ENCODE measurements at regions not wholly inside any gene's neighbourhood (a gene's known extent, or its start where the extent isn't known, plus 50 kb on each side); places are given as distances from the start of the nearest gene placed in this dataset.

GRCh38 chr12:4203772-4204376, 69.7 kb upstream of the CCND2 start (continued):
- TF ChIP-seq ZBTB46 (CRISPR knock-in tag; IDR thresholded peaks at IDR 0.05; ENCODE audit: borderline replicate concordance) (no peak), CREB3 (CRISPR knock-in tag; IDR thresholded peaks at IDR 0.05) (no peak), IKZF5 (CRISPR knock-in tag; IDR thresholded peaks at IDR 0.05) (no peak), ZNF83 (CRISPR knock-in tag; IDR thresholded peaks at IDR 0.05; ENCODE audit: borderline replicate concordance) (no peak), GLI4 (CRISPR knock-in tag; IDR thresholded peaks at IDR 0.05; ENCODE audit: borderline replicate concordance) (no peak), PHF8 (CRISPR knock-in tag; IDR thresholded peaks at IDR 0.05) (no peak), KLF11 (CRISPR knock-in tag; IDR thresholded peaks at IDR 0.05) (no peak)

GRCh38 chr12:4202918-4203317, 70.6 kb upstream of the CCND2 start:
- Histone ChIP-seq H3K27me3 (ENCODE audit: control insufficient read depth in 1 of 2, insufficient read depth in 2 of 2, low read length in 2 of 2) (peaks cover 0 to 28% of the 10 kb centered on the region in 2 experiments; a peak in 2 of 5 replicates), H3K4me1 (ENCODE audit: insufficient read depth, low read length) (no peaks in the 10 kb centered on the region), H3K79me2 (ENCODE audit: insufficient read depth, low read length) (no peaks in the 10 kb centered on the region), H3K9ac (ENCODE audit: insufficient read depth, low read depth, low read length) (no peak overlapping the region), H3K4me2 (ENCODE audit: low read depth, low read length) (no peak overlapping the region), H3K36me3 (replicated peaks in 1 of 2; ENCODE audit: control insufficient read depth in 1 of 2, insufficient read depth in 2 of 2, low read length in 2 of 2) (no peaks in the 10 kb centered on the region), H3K27ac (ENCODE audit: extremely low read length, insufficient read depth, low read length) (no peak overlapping the region), H4K20me1 (ENCODE audit: insufficient read depth, low read length) (no peaks in the 10 kb centered on the region), H3K4me3 (replicated peaks in 1 of 3; ENCODE audit: insufficient read depth in 1 of 3, low read depth in 2 of 3, low read length in 3 of 3) (no peak overlapping the region), H2AFZ (ENCODE audit: low read length) (no peak overlapping the region), H3K9me3 (ENCODE audit: low read length) (no peaks in the 10 kb centered on the region)
- POLR2A ChIA-PET, result no interaction called here
- intact Hi-C loops (cut with micrococcal nuclease; ENCODE audit: unreplicated experiment) (no loop called here), in situ Hi-C loops (cut with HindIII; ENCODE audit: extremely low pct_ligation_motif_present, low pct_unique_long_range_greater_than_20kb) (no loop called here)
- CTCF ChIA-PET (ENCODE audit: low intra/inter-chr PET ratio, low total read pairs), result no interaction called here
- FAIRE-seq, result no peak
- no peak for DNase-seq (ENCODE audit: low spot score)
- no TSS peak for BruUV-seq (replicated peaks)
- no peak for ATAC-seq
- WGBS (ENCODE audit: low lambda C conversion rate), result 40% methylated on average over 5 of the region's 5 CpGs
- no peak for TF ChIP-seq KAT7 (CRISPR knock-in tag; IDR thresholded peaks at IDR 0.05; ENCODE audit: borderline replicate concordance)
- no peak for TF ChIP-seq PAX8 (CRISPR knock-in tag; IDR thresholded peaks at IDR 0.05; ENCODE audit: borderline replicate concordance)
- no peak for TF ChIP-seq EP300 (IDR thresholded peaks at IDR 0.05; ENCODE audit: low read depth in 2 of 2, low read length in 2 of 2)
- no peak for TF ChIP-seq EP300 (CRISPR knock-in tag; IDR thresholded peaks at IDR 0.05; ENCODE audit: borderline replicate concordance)
- TF ChIP-seq NFYB (CRISPR knock-in tag; IDR thresholded peaks at IDR 0.05), result no peak
- TF ChIP-seq HDAC2 (CRISPR knock-in tag; IDR thresholded peaks at IDR 0.05), result no peak
- TF ChIP-seq NCOA2 (CRISPR knock-in tag; IDR thresholded peaks at IDR 0.05), result no peak
- TF ChIP-seq TBX2 (CRISPR knock-in tag; IDR thresholded peaks at IDR 0.05; ENCODE audit: borderline replicate concordance), result no peak
- no peak for TF ChIP-seq ADNP (CRISPR knock-in tag; IDR thresholded peaks at IDR 0.05)
- no peak for TF ChIP-seq ZNF577 (CRISPR knock-in tag; IDR thresholded peaks at IDR 0.05; ENCODE audit: borderline replicate concordance, low read depth)
- TF ChIP-seq SMARCC2 (IDR thresholded peaks at IDR 0.05), result no peak
- no peak for TF ChIP-seq KLF15 (CRISPR knock-in tag; IDR thresholded peaks at IDR 0.05; ENCODE audit: borderline replicate concordance)
- no peak for TF ChIP-seq ZNF275 (CRISPR knock-in tag; IDR thresholded peaks at IDR 0.05; ENCODE audit: borderline replicate concordance)
- TF ChIP-seq HNF4A (CRISPR knock-in tag; IDR thresholded peaks at IDR 0.05), result no peak
